ENCODE measurements at regions not wholly inside any gene's neighbourhood (a gene's known extent, or its start where the extent isn't known, plus 50 kb on each side); places are given as distances from the start of the nearest gene placed in this dataset.
A peak's percentile ranks its signal among the peaks of the same experiment; 100 is the strongest.

- no peak for TF ChIP-seq CTCF (IDR thresholded peaks at IDR 0.05)
- intact Hi-C loops (cut with DNase I) = no loop called here
- H3K27ac ChIP-seq = peak overlapping the region; percentile 34 to 79
- no peak overlapping the region for H3K4me3 ChIP-seq
- no peaks in the 10 kb centered on the region for H3K27me3 ChIP-seq
- no peaks in the 10 kb centered on the region for H3K36me3 ChIP-seq
- H3K9me3 ChIP-seq = peaks cover 0 to 7% of the 10 kb centered on the region in 2 donors
- peaks cover 0 to 5% of the 10 kb centered on the region in 2 donors for H3K4me1 ChIP-seq
- DNase-seq (ENCODE audit: low spot score in 2 of 2) = no peak
These were observed 120.1 kb upstream of the CSNK1A1L start for GRCh38 chr13:37225414-37226070.

GRCh38 chr13:37216331-37216730, 110.9 kb upstream of the CSNK1A1L start:
- Histone ChIP-seq H3K27me3 (no peaks in the 10 kb centered on the region), H3K9me3 (no peaks in the 10 kb centered on the region), H3K4me1 (no peaks in the 10 kb centered on the region), H3K36me3 (no peaks in the 10 kb centered on the region), H3K4me3 (no peak overlapping the region), H3K27ac (no peak overlapping the region)
- no peak for DNase-seq (ENCODE audit: low spot score in 2 of 2)
- intact Hi-C loops (cut with DNase I) = no loop called here
- TF ChIP-seq CTCF (IDR thresholded peaks at IDR 0.05) = no peak

- H3K27ac ChIP-seq = no peak overlapping the region
- no peaks in the 10 kb centered on the region for H3K36me3 ChIP-seq
- no peaks in the 10 kb centered on the region for H3K4me1 ChIP-seq
- no peak for DNase-seq (ENCODE audit: low spot score in 2 of 2)
- no peaks in the 10 kb centered on the region for H3K9me3 ChIP-seq
- H3K27me3 ChIP-seq = no peaks in the 10 kb centered on the region
- intact Hi-C loops (cut with DNase I) = no loop called here
- no peak for TF ChIP-seq CTCF (IDR thresholded peaks at IDR 0.05)
- no peak overlapping the region for H3K4me3 ChIP-seq
These were observed 107.4 kb upstream of the CSNK1A1L start for GRCh38 chr13:37212826-37213225.

DNA sequence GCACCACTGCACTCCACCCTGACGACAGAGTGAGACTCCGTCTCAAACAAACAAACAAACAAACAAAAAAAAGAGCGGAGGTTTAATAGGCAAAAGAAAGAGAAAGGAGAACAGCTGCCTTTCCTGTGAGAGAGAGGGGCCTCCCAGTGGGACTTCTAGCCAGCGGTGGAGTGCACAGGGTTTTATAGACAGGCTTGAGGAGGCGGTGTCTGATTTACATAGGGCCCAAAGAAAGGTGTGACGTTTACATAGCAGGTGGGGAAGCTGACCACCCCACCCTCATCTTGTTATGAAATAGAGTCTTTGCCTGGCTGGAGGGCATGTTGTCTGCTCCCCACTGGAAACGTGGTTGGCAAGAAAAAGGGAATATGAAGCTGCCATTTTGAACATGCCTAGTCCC, 106.0 kb upstream of the CSNK1A1L start:
- TF ChIP-seq CTCF (IDR thresholded peaks at IDR 0.05) = no peak
- intact Hi-C loops (cut with DNase I) = no loop called here

DNA sequence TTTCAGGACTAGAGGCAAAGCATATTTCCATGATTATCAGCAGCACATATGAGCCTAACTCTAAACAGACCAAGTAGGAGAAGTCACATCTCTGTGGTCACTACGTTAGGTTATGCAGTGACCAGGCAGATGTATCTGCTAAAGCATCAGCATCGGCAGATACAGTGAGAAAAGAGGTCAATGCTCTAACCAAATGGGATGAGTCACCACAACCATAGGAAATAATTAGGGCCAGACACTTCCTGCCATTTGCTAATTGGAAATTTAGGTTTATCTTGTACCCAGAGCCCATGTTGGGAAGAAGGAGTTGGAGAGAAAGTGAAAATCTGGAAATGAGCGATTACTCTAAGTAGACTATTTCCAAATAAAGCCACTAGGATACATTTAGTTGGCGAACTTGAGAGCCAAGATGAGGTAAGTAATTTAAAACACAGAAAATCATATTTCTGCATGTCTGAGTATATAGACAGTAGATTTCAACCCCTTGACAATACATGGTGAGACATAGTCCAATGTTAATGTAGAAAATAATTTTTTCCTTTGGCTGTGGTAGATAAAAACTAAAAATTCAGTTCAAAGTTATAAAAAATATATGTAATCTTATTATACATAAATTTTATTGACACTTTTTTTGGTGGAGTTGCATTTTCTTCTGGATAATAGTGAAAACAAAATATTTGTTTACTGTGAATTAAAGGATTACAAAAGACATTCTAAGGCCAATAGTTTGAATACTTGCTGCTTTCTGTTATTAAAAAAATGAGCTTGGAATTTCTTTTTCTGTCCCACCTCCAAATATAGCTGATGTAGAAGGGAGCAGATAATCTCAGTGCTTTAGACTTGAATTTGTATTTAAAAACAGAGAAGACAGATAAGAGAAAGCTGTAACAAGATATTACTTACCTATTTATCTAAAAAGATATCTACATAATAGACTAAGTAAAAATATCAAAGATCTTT, 104.4 kb upstream of the CSNK1A1L start:
- intact Hi-C loops (cut with DNase I) = no loop called here
- no peak overlapping the region for H3K4me3 ChIP-seq
- no peaks in the 10 kb centered on the region for H3K27me3 ChIP-seq
- no peak for TF ChIP-seq CTCF (IDR thresholded peaks at IDR 0.05)
- no peak for DNase-seq (ENCODE audit: low spot score in 2 of 2)
- peak overlapping the region in 1 of 2 donors; percentile 38 for H3K27ac ChIP-seq
- H3K9me3 ChIP-seq = no peaks in the 10 kb centered on the region
- H3K36me3 ChIP-seq = no peaks in the 10 kb centered on the region
- H3K4me1 ChIP-seq = no peaks in the 10 kb centered on the region

More for the DNA sequence above, 106.0 kb upstream of the CSNK1A1L start:
- Histone ChIP-seq H3K27ac (no peak overlapping the region), H3K4me3 (no peak overlapping the region), H3K9me3 (no peaks in the 10 kb centered on the region), H3K36me3 (no peaks in the 10 kb centered on the region), H3K27me3 (no peaks in the 10 kb centered on the region), H3K4me1 (no peaks in the 10 kb centered on the region)
- DNase-seq (ENCODE audit: low spot score in 2 of 2) = no peak

Data from ascending aorta (tissue), 2 donors.